Hematopoietic multipotent progenitor cell treated with erythropoietin and hydrocortisone succinate and interleukin-3 and kit ligand, for 17 days (in vitro differentiated cells): ENCODE measurements at regions not wholly inside any gene's neighbourhood (a gene's known extent, or its start where the extent isn't known, plus 50 kb on each side); places are given as distances from the start of the nearest gene placed in this dataset.

Source experiments
- DNase-seq: peaks from one replicate; pipeline ENCODE4 v3.0.0-alpha.2; 2015; ENCODE audit warnings: low spot score

DNA sequence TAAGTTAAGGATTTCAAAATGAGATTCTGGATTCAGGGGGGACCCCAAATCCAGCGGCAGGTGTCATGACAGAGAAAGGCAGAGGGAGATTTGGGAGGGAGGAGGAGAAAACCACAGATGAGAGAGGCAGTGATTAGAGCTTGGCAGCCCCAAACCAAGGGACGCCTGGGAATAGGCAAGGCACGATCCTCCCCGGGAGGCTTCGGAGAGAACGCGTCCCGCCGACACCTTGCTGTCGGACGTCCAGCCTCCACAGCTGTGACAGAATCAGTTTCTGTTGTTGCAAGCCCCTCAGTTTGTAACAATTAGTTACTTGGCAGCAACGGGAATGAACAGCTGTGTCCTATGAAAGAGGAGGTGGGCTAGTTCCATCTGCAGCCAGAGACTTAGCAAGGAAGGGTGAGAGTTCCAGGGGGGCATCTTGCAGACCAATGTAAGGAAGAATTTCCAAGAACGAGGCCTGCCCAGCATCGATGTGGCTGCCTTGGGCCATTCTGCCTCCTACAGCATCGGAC, 110.7 kb upstream of the SDK2 start:
- DNase-seq: no peak

DNA sequence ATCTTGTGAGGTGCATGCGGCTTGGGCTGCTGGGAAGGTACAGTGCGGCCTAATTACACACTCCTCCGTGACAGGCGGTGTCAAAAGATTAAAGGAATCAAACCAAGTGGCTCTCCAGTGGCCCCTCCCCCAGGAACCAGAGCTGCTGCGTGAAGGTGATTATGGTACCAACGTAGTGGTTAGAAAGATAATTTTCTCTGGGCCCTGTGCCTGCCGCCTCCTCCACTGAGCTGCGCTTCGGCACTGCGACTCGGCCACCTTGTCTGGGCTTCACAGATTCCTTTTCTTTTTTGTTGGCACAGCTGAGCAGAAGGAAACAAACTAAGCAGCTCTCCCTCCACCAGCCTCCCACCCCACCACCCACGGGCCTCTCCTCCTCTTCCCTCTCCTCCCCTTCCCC, 113.2 kb upstream of the SDK2 start:
- DNase-seq: no peak

DNA sequence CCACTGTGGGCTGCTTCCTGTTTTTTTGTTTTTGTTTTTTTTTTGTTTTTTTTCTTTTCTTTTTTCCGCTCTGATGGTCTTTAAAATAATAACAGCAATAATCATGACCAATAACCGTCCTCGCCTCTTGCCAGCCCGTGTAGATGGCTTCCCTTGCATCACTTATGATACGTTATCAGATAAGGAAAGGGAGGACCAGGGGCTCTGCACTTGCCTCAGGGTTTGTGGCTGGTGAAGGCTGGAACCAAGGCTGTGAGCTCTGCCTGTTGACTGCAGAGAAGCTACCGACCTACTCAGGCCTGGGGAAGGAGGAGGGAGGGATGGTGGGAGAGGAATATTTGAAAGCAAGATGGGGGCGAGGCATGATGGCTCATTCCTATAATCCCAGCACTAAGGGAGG, 114.0 kb upstream of the SDK2 start:
- no peak for DNase-seq

DNA sequence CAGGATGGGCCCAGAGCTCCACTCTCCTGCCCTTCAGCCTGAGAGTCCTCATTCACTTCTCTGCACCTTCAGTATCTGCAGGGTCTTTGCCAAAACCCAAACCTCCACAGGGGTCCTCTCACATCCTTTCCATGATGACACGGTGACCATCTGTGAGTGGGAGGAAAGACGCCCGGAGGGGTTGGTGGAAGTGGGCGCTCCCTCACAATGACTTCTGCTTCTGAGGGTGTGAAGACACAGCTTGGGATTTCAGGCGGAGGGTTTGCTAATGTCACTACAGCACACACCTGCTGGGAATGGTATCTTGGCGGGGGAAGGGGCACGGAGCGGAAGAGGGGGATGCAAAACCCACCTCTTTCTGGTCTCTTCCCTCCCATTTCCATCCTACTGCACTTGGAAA, 115.1 kb upstream of the SDK2 start:
- DNase-seq: no peak

DNA sequence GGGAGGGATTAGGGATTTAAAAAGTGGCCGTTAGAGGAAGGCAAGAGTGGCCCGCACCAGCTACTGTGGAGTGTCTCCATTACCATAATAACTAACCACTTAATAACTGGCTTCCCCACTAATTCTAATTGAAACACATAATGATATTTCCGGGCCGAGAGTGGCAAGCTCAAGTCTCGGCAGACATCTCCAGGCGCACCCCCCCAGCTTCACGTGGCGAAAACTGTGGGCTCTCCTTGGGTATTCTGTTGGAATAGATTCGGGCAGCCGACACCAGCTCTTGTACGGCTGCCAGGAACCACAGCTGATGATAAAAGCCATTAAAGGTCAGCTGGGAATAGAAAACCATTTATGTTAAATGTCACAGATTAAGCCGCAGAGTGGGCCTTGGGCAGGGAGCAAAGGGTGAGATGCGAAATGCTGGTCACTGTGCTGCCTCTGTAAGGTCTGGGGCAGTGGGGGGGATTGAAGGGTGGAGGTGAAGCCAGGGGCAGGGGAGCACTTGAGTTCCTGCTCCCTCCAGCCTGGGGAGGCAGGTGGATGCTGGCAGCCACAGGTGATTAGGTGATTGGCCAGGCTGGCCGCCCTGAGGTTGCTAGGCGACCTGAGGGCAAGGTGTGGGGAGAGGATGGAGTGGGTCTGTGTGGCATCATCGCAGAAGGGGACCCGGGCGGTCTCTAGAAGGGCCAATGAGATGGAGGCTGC, 115.6 kb upstream of the SDK2 start:
- DNase-seq: no peak

DNA sequence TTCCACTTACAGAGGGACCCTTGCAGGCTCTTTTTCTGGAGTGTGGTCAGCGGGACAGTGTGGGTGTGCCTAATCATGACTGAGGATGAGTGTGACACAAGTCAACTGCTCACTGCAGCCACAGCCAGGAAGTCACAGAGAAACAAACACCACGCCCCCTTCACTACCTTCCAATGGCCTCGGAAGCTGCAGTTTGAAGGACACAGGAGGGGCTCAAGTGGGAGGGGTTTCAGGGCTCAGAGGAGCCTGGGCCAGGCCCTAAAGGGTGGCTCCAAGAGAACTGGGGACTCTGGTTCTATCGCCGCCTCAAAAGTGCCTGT, 116.2 kb upstream of the SDK2 start:
- no peak for DNase-seq

DNA sequence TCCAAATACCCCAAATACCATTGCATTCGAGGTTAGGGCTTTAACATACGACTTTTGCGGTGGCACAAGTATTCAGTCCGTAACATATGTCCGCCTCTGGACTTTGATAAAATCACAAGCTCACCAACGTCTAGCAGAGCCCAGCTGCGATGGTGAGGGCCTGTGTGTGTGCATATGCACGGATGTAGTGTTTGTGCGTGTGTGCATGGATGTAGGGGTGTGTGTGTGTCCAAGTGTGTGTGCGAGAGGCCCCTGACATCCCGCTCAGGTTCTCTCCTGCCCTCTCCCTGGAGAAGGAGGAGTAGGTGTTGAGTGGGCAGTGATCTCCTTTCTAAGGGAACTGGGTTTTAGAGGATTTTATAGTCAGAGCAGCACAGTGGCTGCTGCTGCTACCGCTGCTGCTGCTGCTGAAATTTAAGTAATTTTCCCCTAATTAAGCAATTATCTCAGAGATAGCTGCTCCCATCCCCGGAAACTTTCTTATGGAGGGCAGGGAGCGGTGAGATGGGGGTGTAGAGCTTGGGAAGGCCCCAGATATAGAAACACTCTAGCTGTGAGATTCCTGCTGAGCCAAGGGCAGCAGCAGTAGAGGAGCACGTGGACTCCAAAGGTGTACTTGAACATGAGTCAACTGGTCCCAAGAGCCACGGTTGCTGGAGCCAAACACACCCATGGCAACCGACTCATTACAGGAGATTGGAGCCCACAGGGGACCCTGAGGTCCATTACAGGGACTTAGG, 121.7 kb upstream of the SDK2 start:
- DNase-seq: no peak

DNA sequence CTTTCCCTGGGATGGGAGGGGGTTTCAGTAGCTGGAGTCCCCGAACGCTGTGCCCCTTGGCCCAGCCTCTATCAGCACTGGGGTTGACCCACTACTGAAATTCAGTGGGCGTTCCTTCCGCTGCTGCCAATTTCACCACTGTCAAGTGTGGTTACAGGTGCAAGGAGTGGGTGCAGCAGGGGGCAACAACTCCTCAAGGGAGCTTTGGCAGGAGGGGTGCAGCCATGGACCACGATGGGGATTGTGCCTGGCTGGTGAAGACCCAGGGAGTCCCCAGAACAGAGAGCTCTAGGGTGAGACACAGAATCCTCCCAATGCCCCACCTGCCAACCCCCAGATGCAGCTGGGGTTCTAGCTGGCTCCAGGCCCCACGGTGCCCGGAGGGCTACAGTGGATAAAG, 123.5 kb upstream of the SDK2 start:
- DNase-seq: no peak

DNA sequence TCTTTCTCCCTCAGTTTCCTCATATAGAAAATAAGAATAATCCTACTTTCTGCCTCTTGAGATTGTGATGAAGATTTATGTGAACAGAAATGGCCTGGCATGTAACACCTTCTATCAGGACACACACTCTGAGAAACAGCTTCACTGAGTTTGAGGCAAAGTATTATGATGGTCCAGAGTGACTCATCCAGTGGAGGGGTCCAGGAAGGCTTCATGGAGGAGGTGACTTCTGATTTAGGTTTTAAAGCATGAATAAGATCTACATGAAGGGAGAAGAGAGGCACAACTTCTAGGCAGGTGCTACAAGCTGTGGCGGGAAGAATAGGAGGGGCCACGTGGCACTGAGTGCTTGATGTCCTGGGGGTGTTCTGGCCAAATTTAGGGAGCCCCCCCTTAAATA, 124.4 kb upstream of the SDK2 start:
- no peak for DNase-seq

DNA sequence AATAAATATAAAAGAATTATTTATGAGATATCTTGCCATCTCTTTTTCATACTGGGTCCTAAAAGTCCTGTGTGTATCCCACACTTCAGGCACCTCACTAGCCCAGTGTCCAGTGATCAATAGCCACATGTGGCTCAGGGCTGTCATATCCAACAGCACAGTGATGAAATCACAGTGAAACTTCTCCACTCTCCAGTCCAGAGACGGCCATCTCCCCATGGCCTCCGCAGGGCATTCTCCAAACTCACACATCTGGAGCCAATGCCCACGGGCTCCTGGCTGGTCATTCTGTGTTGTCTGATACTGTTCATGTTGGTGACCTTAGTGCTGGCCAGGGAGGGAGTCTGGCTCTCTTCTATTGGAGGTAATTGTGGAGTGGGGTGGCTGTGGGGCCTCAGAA, 125.2 kb upstream of the SDK2 start:
- DNase-seq: no peak

DNA sequence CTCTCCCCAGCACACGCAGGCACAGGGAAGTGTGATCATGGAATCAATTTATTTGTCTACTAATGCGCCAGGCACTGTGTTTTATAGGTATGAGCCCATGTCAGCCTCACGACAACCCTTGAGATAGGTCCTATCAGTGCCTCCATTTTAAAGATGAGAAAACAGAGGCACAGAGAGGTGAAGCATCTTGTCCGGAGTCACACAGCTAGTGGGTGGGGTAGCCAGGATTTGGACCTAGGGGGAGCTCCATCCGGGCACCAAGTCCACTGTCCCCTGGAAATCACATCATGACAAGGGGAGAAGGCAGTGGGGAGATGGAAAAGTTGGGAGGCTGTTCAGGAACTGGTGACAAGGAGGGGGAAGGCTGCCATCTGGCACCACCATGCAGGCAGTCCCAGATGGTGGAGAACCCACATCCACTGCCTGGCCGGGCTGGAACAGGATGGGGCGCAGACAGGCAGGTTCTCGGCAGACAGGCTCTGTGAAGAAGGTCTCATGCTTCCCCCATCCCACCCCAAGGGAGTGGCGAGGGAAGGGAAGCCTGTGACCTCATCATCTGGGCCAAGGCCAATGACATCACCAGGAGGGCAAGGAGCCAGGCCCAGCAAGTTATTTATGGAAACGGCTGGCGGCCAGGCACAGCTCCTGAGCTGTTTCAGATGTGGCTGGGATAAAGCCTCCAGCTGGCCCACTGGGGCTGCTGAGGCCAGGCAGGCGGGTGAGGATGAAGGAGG, 126.0 kb upstream of the SDK2 start:
- no peak for DNase-seq

DNA sequence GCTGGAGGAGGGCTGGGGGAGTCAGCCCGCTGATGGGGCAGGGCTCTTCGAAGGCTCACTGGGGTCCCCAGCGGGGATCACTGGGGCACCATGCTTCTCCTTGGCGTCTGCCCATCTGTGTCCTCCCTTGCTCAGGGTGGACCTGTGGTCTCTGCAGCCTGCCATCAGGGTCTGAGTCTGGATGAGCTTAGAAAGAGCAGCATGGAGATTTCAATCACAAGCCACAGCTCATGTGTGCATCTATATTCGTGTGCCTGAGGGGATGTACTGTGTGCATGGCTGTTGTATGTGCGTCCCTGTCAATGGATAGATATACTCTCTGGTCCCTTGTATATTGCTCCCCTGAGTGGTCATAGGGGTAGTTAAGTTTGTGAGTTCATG, 126.6 kb upstream of the SDK2 start:
- no peak for DNase-seq

DNA sequence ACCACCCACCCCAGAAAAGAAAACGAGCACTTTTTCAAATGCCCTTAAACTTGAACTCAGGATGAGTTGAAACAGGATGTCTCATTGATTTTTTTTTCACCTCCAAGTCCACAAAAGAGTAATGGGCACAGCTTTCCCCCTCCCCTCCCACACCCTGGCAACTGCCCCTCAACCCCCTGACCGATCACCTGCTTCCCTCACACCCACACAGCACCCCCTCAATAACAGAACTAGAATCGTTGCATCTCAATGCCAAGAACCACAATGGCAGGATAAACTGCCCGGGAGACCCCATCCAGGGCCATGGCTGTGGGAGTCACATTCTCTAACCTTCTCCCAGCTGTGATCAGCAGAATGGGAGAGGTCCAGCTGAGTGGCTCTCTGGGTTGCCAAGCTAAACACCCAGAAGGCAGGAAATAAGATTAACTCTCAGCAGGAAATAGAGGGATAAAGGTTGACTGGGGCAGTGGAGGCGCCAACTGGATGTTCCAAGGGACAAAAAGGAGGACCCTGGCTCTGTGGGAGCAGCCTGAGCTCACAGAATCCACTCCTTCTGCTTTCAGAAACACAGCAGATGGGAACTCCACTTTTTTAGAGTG, 128.0 kb upstream of the SDK2 start:
- DNase-seq: no peak

DNA sequence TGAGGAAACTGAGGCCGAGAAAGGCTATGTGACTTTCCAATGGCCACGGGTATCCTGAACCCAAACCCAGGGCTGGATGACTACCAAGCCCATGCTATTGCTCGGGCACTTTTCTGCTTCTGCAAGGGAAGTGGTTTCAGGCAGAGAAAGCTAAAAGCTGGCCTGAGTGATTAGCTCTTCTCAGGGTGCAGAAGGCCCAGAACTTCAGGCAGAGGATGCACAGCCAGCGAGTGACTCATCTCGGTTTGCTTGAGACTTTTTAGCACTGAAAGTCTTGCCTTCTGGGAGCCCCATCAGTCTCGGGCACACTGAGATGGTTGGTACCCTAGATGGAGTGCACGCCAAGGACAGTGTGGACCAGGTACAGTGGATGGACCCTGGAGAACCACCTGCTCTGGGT, 129.5 kb upstream of the SDK2 start:
- DNase-seq: no peak

DNA sequence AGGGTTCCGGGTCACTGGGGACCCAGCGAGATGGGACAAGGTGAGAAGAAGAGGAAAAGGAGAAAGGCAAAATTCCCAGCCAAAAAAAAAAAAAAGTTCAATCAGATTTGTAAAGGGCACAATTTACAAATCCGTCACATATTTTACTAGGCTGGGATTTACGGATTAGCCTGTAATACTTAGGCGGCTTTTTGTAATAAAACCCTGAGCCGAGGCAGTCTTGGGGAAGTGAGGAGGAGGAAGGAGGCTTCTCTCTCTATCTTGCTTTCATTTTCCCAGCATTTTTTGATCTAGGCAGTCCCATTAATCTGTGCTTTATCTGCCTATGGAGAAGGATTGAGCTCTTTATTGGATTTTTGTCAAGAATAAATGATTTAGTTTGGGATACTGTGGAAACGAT, 130.6 kb upstream of the SDK2 start:
- no peak for DNase-seq

DNA sequence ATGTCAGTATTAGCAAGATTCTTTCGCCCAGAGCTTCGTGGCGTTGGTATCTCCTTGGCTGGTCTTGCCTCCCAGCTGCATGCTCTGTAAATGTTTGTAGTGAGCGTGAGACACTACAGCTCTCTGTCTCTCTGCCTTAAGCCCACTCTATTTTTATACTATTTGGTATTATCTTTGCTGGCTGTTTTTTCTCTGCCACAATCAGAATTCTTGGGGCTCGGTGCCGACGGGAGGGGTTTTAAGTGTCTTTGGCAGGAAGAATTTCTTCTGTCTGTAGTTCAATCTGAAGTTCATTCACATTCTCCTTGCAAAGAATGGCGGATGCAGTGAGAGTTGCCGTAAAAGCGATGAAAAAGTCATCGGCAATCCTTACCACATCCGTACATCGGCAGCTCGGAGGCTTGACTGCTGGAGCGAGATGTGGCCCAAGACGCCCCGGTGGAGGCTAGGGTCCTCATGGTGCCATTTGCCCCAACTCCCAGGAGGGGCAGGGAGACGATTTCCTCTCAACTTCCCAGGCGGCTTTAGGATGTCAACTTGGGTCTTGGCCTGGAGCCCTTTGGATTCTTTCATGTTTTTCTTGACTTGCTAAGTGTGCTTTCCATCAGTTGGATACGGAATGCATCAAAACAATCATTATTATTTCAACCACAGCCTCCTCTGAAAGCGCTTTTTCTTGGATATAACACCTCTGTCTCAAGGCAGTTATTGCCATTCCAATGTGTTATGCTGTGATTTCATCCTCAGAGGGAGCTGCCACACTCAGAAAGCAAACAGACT, 132.3 kb upstream of the SDK2 start:
- DNase-seq: no peak

DNA sequence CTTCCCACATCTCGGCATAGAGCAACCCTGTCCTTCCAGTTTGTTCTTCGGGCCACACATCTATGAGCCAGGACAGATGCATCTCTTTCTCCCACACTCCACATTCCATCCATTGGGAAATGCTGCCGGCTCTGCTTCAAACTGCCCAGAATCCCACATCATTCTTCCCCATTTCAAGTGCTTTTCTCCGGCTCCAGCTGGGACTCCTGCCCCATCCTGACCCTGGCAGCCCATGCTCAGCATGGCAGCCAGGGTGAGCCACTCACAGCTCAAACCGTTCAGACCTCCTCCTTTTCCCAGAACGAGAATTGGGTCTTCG, 132.8 kb upstream of the SDK2 start:
- no peak for DNase-seq

DNA sequence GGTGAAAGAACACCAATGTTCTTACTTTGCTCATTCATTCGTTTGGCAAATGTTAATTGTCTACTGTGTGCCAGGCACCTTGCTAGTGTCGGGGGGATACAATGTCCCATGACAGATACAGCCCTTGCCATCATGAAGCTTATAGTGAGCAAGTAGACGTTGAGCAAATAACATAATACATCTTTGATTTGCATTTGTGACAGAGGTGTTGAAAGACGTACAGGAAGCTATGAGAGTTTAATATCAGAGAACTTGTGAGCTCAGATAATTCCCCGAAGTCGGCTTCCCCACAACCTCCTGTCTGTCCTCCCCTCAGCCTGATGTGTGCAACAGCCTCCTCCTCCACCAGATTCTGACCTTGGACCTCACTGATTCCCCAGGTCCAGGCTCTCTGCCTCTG, 138.0 kb upstream of the SDK2 start:
- no peak for DNase-seq

DNA sequence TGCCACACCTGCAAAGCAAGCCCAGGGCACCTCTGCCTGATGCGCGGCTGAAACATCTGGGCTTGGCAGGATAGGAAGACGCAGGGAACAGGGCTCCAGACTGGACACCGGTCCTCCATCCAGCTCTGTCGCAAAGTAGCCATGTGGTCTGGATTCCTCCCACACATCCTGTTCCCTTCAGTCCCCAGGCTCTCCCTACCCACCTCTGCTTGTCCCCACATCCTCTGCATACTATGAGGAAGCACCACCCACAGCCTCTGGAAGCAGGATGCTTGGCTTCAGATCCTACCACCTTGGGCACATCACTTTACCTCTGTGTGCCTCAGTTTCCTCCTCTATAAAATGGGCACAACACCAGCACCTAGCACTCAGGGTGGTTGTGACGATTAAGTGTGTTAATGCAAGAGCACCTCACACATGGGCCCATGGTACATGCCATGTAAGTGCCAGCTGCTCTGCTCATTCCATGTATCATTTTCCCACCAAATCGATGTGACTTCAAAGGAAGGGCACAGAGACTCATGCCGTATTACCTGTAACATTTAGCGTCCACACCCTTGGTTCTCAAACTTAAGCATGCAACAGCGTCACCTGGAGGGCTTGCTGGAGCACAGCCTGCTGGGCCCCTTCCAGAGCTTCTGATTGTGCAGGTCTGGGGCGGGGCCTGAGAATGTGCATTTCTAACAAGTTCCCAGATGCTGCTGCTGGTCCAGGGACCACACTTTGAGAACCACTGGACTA, 138.6 kb upstream of the SDK2 start:
- no peak for DNase-seq

DNA sequence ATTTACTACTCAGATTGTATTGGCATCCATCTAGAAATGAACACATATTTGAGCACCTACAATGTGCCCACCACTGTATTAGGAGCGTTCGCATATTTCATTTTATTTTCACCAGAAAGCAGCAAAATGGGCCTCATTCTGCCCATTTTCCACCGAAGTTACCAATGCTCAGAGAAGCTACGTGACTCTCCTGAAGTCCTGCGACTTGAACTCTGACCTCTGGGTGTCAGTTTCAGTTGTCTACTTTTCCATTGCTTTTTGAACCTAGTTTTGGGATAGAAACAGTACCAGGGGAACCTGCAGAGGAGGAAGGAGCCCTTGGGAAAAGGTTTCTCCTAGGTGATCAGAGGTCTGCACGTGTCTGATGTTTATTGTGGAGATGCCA, 139.1 kb upstream of the SDK2 start:
- DNase-seq: no peak

DNA sequence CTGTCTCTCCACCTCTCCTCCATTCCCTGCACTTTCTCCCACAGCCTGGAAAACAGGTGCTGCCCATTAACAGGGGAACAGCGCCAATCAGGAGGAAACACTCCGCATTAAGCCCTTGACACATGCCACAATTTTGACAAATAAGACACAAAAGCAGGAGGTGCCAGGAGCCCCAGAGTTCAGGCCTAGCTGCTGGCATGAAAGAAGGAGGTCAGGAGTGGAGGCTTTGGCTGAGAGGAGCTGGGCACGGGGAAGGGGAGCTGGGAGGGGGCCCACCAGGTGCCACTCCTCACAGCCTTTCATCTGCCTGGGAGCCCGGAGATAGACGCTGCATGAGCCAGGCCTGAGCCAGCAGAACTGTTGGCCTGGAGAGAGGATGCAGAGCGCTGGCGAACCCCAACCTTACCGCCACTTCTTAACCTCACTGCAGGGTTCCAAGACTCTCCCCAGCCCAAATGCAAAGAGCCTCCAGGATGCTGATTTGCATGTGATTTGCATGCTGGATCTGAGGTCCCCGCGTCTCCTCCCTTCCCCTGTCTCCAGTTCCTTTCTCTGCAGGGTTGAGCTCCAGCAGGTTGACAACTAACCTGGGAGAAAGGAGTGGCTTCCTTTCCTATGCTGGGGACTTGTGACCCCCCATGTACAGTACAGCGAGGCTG, 139.8 kb upstream of the SDK2 start:
- DNase-seq: no peak
